K562 (cell line): ENCODE measurements at regions not wholly inside any gene's neighbourhood (a gene's known extent, or its start where the extent isn't known, plus 50 kb on each side); places are given as distances from the start of the nearest gene placed in this dataset.

Experiments
- ARHGAP35 ChIP-seq: fragments of 450-650 bp; IDR thresholded peaks from 2 replicates; pipeline ENCODE4 v1.6.1; 2018; ENCODE audit not compliant: partially characterized antibody
- GMEB1 ChIP-seq: fragments of 250-450 bp; sonication (Bioruptor Pico); IDR thresholded peaks from 2 replicates; pipeline ENCODE4 v1.4.0; 2020; ENCODE audit warnings: mild to moderate bottlenecking
- HIVEP1 ChIP-seq: fragments of 250-450 bp; sonication (Bioruptor Pico); IDR thresholded peaks from 2 replicates; pipeline ENCODE4 v1.4.0; 2020; ENCODE audit warnings: mild to moderate bottlenecking
- IFI16 ChIP-seq: fragments of 250-450 bp; sonication (Bioruptor Pico); IDR thresholded peaks from 2 replicates; pipeline ENCODE4 v2.1.2; 2022; ENCODE audit warnings: mild to moderate bottlenecking, inconsistent platforms
- NCOA6 ChIP-seq: fragments of 450-650 bp; IDR thresholded peaks from 2 replicates; pipeline ENCODE4 v1.6.1; 2017; ENCODE audit warnings: mild to moderate bottlenecking
- SMARCB1 ChIP-seq: IDR thresholded peaks from 2 replicates; pipeline ENCODE4 v1.6.1; 2011; ENCODE audit warnings: improper control_type of control experiment, low read depth; ENCODE audit not compliant: insufficient read length
- SUPT5H ChIP-seq: fragments of 450-650 bp; IDR thresholded peaks from 2 replicates; pipeline ENCODE4 v1.6.1; 2016
- TCF7L2 ChIP-seq: fragments of 150-350 bp; IDR thresholded peaks from 2 replicates; pipeline ENCODE4 v1.6.1; 2016; ENCODE audit warnings: low read depth, mild to moderate bottlenecking, low read length, moderate library complexity
- THRAP3 ChIP-seq: fragments of 450-650 bp; IDR thresholded peaks from 2 replicates; pipeline ENCODE4 v1.6.1; 2016; ENCODE audit warnings: mild to moderate bottlenecking, inconsistent platforms, borderline replicate concordance
- ZFP91 ChIP-seq: sonication (generic); formaldehyde crosslinking; IDR thresholded peaks from 2 replicates; pipeline ENCODE4 v1.8.0; 2022; ENCODE audit warnings: mild to moderate bottlenecking, missing genetic modification reagents
- ZNF165 ChIP-seq: fragments of 250-450 bp; sonication (Bioruptor Pico); IDR thresholded peaks from 2 replicates; pipeline ENCODE4 v1.4.0; 2020; ENCODE audit warnings: borderline replicate concordance
- ZNF318 ChIP-seq, 2 experiments: fragments of 450-650 bp; IDR thresholded peaks; 2 replicates each; pipeline ENCODE4 v1.6.1; 2016; ENCODE audit warnings: mild to moderate bottlenecking in 2 of 2, borderline replicate concordance in 1 of 2, low read depth in 1 of 2, moderate library complexity in 1 of 2

- TF ChIP-seq ZNF318 (IDR thresholded peaks at IDR 0.05; ENCODE audit: borderline replicate concordance in 1 of 2, low read depth in 1 of 2) (no peak), SMARCB1 (no peak), NCOA6 (no peak), THRAP3 (no peak), ZNF165 (CRISPR knock-in tag) (no peak), TCF7L2 (no peak), HIVEP1 (CRISPR knock-in tag) (no peak), IFI16 (CRISPR knock-in tag) (no peak), SUPT5H (no peak), GMEB1 (CRISPR knock-in tag) (no peak), ARHGAP35 (no peak), ZFP91 (CRISPR knock-in tag) (no peak)
Measured at GRCh38 chr14:30142216-30142615, 214.6 kb upstream of the PRKD1 start (continued).
